ENCODE measurements at regions not wholly inside any gene's neighbourhood (a gene's known extent, or its start where the extent isn't known, plus 50 kb on each side); places are given as distances from the start of the nearest gene placed in this dataset.

GRCh38 chr5:109267283-109267682 is 142.5 kb downstream of the PJA2 start:
- TF ChIP-seq CTCF (IDR thresholded peaks at IDR 0.05) (no peak), MAZ (IDR thresholded peaks at IDR 0.05; ENCODE audit: borderline replicate concordance, low read depth, low read length) (no peak), RNF2 (IDR thresholded peaks at IDR 0.05; ENCODE audit: borderline replicate concordance, low read depth) (no peak)

All from A549 (cell line).